HG03108 (cell line): ENCODE measurements at regions not wholly inside any gene's neighbourhood (a gene's known extent, or its start where the extent isn't known, plus 50 kb on each side); places are given as distances from the start of the nearest gene placed in this dataset.
"Not testable (repeated sequence)": the region's sequence is repeated elsewhere in the genome, so short reads cannot be mapped to it uniquely, and the experiment has no call there.

ENCODE experiments used
- ATAC-seq: cut with Tn5 transposase; IDR thresholded peaks from one replicate; pipeline ENCODE4 v1.9.1; 2021; ENCODE audit warnings: moderate library complexity; ENCODE audit not compliant: unreplicated experiment

GRCh38 chr3:103297502-103297901 lies 862.7 kb downstream of the ZPLD1 start:
- not testable (repeated sequence) for ATAC-seq

GRCh38 chr3:103306104-103306503 lies 871.3 kb downstream of the ZPLD1 start:
- no peak for ATAC-seq

DNA sequence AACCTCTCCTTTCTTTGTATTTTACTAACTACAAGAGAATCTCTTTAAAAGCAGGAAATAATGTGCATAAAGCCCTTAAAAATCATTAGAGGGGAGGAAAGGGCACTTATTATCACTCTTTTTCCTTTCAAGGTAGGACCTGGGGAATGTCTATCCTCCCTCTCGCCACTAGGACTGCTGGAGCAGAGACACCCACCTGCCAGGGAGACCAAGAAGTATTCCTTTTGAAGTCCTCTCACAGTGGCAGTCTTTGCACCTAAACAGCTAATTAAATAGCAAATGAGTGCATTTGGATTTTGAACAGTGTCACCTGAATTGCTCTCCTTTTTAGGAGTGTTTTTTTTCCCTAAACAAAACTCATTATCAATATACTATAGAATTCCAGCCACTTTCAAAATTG lies 874.1 kb downstream of the ZPLD1 start:
- ATAC-seq = no peak

DNA sequence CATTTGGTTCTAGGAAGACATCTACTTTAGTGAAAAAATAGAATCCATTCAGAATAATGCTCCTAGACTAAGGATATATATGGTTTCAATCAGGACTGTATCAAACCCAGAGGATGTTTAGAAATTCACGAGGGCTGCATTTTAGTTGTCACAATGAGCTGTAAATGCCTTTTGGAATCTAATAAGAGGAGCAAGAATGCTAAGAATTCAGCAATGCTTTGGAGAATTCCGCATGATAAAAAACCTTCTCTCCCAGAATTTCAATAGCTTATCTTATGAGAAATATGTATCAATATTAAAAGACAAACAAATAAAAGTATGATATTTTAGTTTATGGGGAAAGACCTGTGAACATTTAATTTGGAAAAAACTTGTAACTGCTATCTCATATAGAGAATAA lies 885.1 kb downstream of the ZPLD1 start:
- ATAC-seq = no peak

DNA sequence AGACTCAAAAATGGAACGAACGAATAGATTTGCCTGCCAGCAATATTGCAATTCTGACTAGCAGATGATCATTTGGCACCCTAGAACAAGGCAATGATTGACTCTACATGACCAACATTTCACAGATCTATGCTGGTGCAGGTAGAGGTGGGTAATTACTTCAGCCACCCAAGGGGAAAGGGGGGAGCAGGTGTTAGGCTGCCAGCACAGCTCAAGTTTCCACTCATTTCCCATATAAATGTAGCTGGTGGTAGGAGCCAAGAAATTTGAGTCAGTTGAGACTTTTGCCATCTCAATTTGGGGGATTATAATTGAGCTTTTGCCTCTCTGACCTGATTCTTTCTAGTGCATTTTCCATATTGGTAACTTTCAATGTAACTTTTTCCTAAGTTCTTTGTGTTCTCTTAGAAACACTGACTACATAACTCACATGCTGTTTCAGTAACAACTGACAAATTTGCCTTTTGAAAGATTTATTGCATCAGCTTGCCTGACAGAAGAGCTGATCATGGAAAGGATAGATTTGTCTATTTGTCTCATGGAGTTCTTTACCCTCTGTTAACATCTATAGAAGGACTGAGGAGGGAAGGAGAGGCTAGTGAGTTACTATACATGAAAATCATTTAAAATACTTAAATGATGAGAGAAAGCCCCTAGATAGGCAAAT lies 902.5 kb downstream of the ZPLD1 start:
- no peak for ATAC-seq

GRCh38 chr3:103341078-103341606 lies 906.3 kb downstream of the ZPLD1 start:
- no peak for ATAC-seq

- no peak for ATAC-seq
Observed at GRCh38 chr3:103342205-103342731, 907.5 kb downstream of the ZPLD1 start.

- no peak for ATAC-seq
Observed at GRCh38 chr3:103349760-103350159, 914.9 kb downstream of the ZPLD1 start.

GRCh38 chr3:103365467-103365866 lies 930.7 kb downstream of the ZPLD1 start:
- ATAC-seq = no peak

GRCh38 chr3:103367481-103367880 lies 932.7 kb downstream of the ZPLD1 start:
- ATAC-seq = no peak

GRCh38 chr3:103371411-103371810 lies 936.6 kb downstream of the ZPLD1 start:
- no peak for ATAC-seq

DNA sequence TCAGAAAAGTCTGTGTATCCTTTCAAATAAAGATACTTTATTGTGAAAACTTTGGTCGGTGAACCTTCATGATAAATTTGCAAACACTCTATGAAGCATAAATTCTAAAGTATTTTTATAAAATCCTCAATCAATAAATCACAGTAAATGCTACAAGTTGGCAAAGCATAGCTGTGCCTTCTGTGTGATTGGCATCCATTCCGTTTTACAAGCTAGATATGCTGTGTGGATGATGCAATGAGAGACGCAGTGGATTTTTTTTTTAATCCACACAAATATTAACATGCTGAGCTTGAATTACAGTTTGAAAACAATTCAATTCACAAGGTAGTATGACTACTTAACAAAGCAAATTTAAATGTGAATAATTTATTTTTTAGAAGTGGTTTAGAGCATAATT lies 937.2 kb downstream of the ZPLD1 start:
- no peak for ATAC-seq

GRCh38 chr3:103380391-103380790 lies 945.6 kb downstream of the ZPLD1 start:
- ATAC-seq = no peak

DNA sequence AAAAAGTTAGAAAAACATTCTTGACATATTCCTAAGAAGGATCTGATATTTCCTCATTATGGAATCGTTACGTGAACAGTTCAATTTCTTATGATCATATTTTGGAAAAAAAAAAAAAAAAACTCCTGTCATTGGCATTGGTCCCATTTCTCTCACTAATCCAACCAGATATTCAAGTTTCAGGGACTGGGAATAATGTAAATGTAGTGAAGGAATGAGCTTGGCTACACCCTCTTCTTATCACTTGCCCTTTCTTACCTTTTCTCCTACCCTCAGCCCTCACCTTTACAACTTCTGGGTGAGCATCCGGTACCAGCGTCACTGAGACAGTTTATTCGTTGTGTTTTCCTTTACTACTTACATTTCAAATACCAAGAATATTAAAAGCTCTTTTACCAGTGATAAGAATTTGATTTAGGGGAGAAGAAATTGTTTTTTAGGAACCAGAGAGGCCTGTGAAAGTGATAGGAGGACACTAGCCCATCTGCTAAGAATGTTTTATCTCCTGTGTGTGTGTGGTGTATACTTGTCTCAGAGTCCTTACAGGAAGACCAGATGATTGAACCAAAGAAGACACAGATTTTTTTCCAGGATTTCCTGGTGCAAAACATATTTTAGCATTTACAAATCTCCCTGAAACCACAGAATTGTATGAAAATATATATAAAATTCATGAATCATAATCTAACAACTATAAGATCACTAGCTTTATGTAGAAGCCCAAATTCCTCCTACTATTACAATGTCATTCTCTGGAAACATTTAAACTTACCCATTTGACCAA lies 946.7 kb downstream of the ZPLD1 start:
- no peak for ATAC-seq

- ATAC-seq = no peak
Observed at GRCh38 chr3:103385961-103386656, 951.3 kb downstream of the ZPLD1 start.

DNA sequence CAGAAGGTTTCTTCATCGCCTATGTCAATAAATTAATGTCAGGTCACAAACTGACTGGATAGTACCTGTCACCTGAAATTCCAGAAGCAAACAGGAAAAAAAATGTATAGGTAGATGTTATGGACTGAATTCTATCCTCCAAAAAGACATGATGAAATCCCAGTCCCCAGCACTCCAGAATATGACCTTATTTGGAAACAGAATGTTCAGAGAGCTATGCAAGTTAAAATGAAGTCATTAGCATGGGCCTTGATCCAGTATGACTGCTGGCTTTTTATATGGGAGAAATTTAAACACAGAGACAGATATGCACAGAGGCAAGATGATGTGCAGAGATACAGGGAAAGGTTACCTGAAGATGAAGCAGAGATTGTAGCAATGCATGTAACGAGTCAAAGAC lies 953.4 kb downstream of the ZPLD1 start:
- ATAC-seq = no peak

DNA sequence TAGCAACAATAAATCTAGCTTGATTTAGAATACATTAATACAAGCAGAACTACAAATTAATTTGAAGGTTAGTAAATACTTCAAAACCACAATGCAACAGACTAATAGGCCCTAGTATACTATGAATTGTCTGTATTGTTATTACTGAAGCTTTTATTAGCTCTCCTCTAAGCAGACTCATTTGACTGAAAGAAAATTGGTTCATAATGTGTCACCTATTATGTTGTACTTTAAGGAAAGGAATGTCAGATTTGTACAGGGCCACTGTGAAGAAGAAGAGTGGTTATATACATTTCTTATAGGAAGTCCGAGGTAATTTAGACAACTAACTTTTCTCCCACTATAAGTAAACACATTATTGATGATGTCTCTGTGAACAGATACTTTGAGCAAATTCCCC lies 954.5 kb downstream of the ZPLD1 start:
- no peak for ATAC-seq

DNA sequence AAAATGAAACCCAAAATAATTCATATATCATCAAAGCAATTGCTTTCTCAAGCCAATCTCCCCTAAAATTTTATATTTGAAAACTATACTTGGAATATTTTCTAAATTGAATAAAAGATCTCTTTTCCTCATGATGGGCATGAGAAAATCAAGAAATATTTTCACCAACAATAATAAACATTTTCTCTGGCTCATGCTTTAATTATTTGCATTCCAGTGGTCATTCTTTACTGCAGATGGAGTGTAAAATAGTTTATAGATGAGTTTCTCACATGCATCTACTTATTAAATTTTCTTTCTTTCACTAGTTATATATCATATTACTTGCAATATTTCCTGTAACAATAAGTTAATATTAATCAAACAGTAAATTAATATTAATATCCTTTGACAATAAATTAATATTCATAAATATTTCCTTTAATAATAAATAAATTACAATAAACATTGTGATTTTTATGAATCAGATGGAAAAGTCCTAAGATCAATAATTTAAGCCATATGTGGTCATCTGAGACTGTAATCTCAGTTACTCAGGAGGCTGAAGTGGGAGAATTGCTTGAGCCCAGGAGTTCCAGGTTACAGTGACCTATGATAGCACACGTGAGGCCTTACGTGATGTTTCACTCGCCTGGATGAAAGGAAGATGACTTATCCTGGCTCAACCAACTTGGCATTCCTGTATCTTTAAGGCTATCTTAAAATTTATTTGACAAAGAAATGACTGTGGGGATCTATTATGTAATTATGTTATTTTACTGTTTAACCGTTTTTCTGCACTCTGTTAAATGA lies 958.8 kb downstream of the ZPLD1 start:
- ATAC-seq = no peak

DNA sequence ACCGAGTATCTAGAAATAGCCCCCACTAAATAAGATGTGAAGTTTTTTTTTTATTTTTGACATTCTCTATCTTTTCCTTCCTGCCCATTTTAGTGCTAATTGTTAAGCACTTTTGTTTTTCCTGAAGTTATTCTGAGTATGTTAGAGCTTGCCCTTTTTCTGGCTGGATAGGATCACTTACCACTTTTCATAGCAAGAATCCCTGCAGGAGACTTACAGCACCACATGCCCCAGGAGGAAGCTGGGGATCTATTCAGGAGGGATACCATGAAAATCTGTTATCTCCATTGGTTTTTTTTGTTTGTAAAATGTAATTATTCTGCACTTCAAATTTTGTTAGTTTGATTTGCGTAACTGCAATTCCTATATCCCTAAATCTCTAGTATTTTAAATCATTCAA lies 968.4 kb downstream of the ZPLD1 start:
- ATAC-seq = no peak

DNA sequence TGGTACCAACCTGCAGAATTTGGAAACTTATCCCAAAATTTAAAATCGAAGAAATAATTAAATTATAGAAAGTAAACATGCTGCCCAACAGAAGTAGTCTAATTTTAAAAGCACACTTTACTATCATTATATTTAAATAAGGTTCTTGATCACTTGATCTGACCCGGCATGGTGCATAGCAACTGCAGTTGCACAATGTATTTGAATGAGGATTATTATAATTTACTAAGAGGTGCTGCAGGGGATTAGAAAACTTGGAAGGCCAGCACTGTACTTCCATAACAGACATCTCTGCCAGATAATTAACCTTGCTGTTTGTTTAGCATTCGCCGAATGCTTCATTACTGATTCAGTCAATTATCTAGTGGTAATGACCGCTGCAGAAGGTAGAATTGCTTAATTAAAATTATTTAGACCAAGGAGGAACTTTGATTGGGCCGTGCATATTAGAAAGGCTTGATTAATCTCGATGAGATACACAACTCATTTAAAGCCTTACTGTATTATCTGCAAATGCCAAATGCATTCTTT lies 971.6 kb downstream of the ZPLD1 start:
- ATAC-seq = no peak
